ENCODE measurements at regions not wholly inside any gene's neighbourhood (a gene's known extent, or its start where the extent isn't known, plus 50 kb on each side); places are given as distances from the start of the nearest gene placed in this dataset.

- Histone ChIP-seq H3K27me3 (ENCODE audit: control insufficient read depth in 1 of 2, insufficient read depth in 2 of 2, low read length in 2 of 2) (no peaks in the 10 kb centered on the region), H3K4me3 (ENCODE audit: low read depth in 1 of 2, low read length in 2 of 2) (no peak overlapping the region), H3K9me3 (ENCODE audit: control insufficient read depth in 2 of 2, insufficient read depth in 1 of 2, low read depth in 1 of 2, low read length in 1 of 2) (peaks cover 0 to 3% of the 10 kb centered on the region in 2 donors), H3K36me3 (ENCODE audit: control insufficient read depth in 2 of 2, insufficient read depth in 2 of 2, low read length in 1 of 2) (no peaks in the 10 kb centered on the region), H3K4me1 (ENCODE audit: control insufficient read depth in 2 of 2, insufficient read depth in 2 of 2, low read length in 1 of 2) (no peaks in the 10 kb centered on the region), H3K27ac (ENCODE audit: low read depth in 2 of 2, low read length in 1 of 2) (no peak overlapping the region)
- WGBS, 2 donors, result 88 to 92% methylated on average over 8 of the region's 8 CpGs
Measured at GRCh38 chr6:100136590-100136989, 142.6 kb upstream of the MCHR2 start.

DNA sequence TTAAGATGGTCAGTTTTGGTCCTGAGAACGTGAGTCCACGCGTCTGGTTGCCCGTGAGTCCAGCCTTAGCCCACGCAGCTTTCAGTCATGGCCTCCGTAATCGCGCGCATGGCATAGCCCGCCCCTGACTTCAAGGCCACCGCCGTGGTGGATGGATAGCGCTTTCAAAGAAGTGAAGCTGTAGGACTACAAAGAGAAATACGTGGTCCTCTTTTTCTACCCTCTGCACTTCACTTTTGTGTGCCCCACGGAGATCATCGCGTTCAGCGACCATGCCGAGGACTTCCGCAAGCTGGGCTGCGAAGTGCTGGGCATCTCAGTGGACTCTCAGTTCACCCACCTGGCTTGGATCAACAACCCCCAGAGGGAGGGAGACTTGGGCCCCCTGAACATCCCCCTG is 142.0 kb upstream of the MCHR2 start:
- no peaks in the 10 kb centered on the region for H3K4me1 ChIP-seq (ENCODE audit: control insufficient read depth in 2 of 2, insufficient read depth in 2 of 2, low read length in 1 of 2)
- peaks cover 0 to 3% of the 10 kb centered on the region in 2 donors for H3K9me3 ChIP-seq (ENCODE audit: control insufficient read depth in 2 of 2, insufficient read depth in 1 of 2, low read depth in 1 of 2, low read length in 1 of 2)
- no peak overlapping the region for H3K4me3 ChIP-seq (ENCODE audit: low read depth in 1 of 2, low read length in 2 of 2)
- no peak overlapping the region for H3K27ac ChIP-seq (ENCODE audit: low read depth in 2 of 2, low read length in 1 of 2)
- no peaks in the 10 kb centered on the region for H3K27me3 ChIP-seq (ENCODE audit: control insufficient read depth in 1 of 2, insufficient read depth in 2 of 2, low read length in 2 of 2)
- 93 to 94% methylated on average over 21 of the region's 21 CpGs for WGBS, 2 donors
- no peaks in the 10 kb centered on the region for H3K36me3 ChIP-seq (ENCODE audit: control insufficient read depth in 2 of 2, insufficient read depth in 2 of 2, low read length in 1 of 2)

DNA sequence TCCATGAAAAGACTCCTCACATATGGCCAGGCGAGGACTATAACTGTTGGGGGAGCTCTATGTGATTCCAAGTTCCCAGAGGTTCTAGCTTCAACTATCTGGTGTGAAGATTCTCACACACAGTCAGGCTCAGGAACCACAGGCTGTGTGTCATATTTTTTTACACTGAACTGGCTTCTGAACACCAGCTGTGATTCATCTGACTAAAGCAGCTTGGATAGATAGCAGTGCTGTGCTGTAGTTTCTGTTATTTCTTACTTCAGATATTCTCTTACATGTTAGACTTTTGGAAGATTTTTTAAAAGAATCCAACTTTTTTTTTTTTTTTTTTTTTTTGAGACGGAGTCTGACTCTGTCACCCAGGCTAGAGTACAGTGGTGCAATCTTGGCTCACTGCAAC is 140.7 kb upstream of the MCHR2 start:
- Histone ChIP-seq H3K4me1 (ENCODE audit: control insufficient read depth in 2 of 2, insufficient read depth in 2 of 2, low read length in 1 of 2) (no peaks in the 10 kb centered on the region), H3K27ac (ENCODE audit: low read depth in 2 of 2, low read length in 1 of 2) (no peak overlapping the region), H3K36me3 (ENCODE audit: control insufficient read depth in 2 of 2, insufficient read depth in 2 of 2, low read length in 1 of 2) (no peaks in the 10 kb centered on the region), H3K9me3 (ENCODE audit: control insufficient read depth in 2 of 2, insufficient read depth in 1 of 2, low read depth in 1 of 2, low read length in 1 of 2) (peaks cover 0 to 3% of the 10 kb centered on the region in 2 donors), H3K27me3 (ENCODE audit: control insufficient read depth in 1 of 2, insufficient read depth in 2 of 2, low read length in 2 of 2) (no peaks in the 10 kb centered on the region), H3K4me3 (ENCODE audit: low read depth in 1 of 2, low read length in 2 of 2) (no peak overlapping the region)
- WGBS, 2 donors, result 83 to 85% methylated on average over 1 to 2 of the region's 2 CpGs

- no peak overlapping the region for H3K4me3 ChIP-seq (ENCODE audit: low read depth in 1 of 2, low read length in 2 of 2)
- no peaks in the 10 kb centered on the region for H3K36me3 ChIP-seq (ENCODE audit: control insufficient read depth in 2 of 2, insufficient read depth in 2 of 2, low read length in 1 of 2)
- no peak overlapping the region for H3K27ac ChIP-seq (ENCODE audit: low read depth in 2 of 2, low read length in 1 of 2)
- no peaks in the 10 kb centered on the region for H3K27me3 ChIP-seq (ENCODE audit: control insufficient read depth in 1 of 2, insufficient read depth in 2 of 2, low read length in 2 of 2)
- WGBS, 2 donors, result 69 to 70% methylated on average over 2 of the region's 2 CpGs
- no peaks in the 10 kb centered on the region for H3K4me1 ChIP-seq (ENCODE audit: control insufficient read depth in 2 of 2, insufficient read depth in 2 of 2, low read length in 1 of 2)
- H3K9me3 ChIP-seq (ENCODE audit: control insufficient read depth in 2 of 2, insufficient read depth in 1 of 2, low read depth in 1 of 2, low read length in 1 of 2), result peaks cover 0 to 3% of the 10 kb centered on the region in 2 donors
Measured at GRCh38 chr6:100134297-100134696, 140.3 kb upstream of the MCHR2 start.

GRCh38 chr6:100132005-100132404 is 138.0 kb upstream of the MCHR2 start:
- Histone ChIP-seq H3K9me3 (ENCODE audit: control insufficient read depth in 2 of 2, insufficient read depth in 1 of 2, low read depth in 1 of 2, low read length in 1 of 2) (peaks cover 0 to 3% of the 10 kb centered on the region in 2 donors), H3K4me1 (ENCODE audit: control insufficient read depth in 2 of 2, insufficient read depth in 2 of 2, low read length in 1 of 2) (no peaks in the 10 kb centered on the region), H3K27ac (ENCODE audit: low read depth in 2 of 2, low read length in 1 of 2) (no peak overlapping the region), H3K27me3 (ENCODE audit: control insufficient read depth in 1 of 2, insufficient read depth in 2 of 2, low read length in 2 of 2) (no peaks in the 10 kb centered on the region), H3K36me3 (ENCODE audit: control insufficient read depth in 2 of 2, insufficient read depth in 2 of 2, low read length in 1 of 2) (no peaks in the 10 kb centered on the region), H3K4me3 (ENCODE audit: low read depth in 1 of 2, low read length in 2 of 2) (no peak overlapping the region)

DNA sequence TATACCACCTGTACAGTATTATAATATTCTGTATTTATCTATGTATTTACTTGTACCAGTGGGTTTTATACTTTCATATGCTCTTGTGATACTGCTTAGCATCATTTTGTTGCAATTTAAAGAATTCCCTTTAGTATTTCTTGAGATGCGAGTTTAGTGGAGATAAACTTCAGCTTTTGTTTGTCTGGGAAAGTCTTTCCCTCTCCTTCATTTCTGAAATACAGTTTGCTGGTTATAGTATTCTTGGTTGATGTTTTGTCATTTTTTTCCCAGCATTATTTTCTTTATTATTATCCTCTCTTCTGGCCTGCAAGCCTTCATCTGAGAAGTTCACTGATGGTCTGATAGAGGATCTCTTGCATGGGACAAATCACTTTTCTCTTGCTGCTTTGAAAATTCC is 136.6 kb upstream of the MCHR2 start:
- no peaks in the 10 kb centered on the region for H3K36me3 ChIP-seq (ENCODE audit: control insufficient read depth in 2 of 2, insufficient read depth in 2 of 2, low read length in 1 of 2)
- 91 to 92% methylated on average over 1 of the region's 1 CpG for WGBS, 2 donors
- H3K4me1 ChIP-seq (ENCODE audit: control insufficient read depth in 2 of 2, insufficient read depth in 2 of 2, low read length in 1 of 2), result no peaks in the 10 kb centered on the region
- H3K9me3 ChIP-seq (ENCODE audit: control insufficient read depth in 2 of 2, insufficient read depth in 1 of 2, low read depth in 1 of 2, low read length in 1 of 2), result peaks cover 0 to 3% of the 10 kb centered on the region in 2 donors
- H3K4me3 ChIP-seq (ENCODE audit: low read depth in 1 of 2, low read length in 2 of 2), result no peak overlapping the region
- H3K27ac ChIP-seq (ENCODE audit: low read depth in 2 of 2, low read length in 1 of 2), result no peak overlapping the region
- H3K27me3 ChIP-seq (ENCODE audit: control insufficient read depth in 1 of 2, insufficient read depth in 2 of 2, low read length in 2 of 2), result no peaks in the 10 kb centered on the region

- H3K36me3 ChIP-seq (ENCODE audit: control insufficient read depth in 2 of 2, insufficient read depth in 2 of 2, low read length in 1 of 2), result no peaks in the 10 kb centered on the region
- 51 to 57% methylated on average over 6 of the region's 6 CpGs for WGBS, 2 donors
- H3K4me1 ChIP-seq (ENCODE audit: control insufficient read depth in 2 of 2, insufficient read depth in 2 of 2, low read length in 1 of 2), result no peaks in the 10 kb centered on the region
- H3K4me3 ChIP-seq (ENCODE audit: low read depth in 1 of 2, low read length in 2 of 2), result no peak overlapping the region
- H3K27me3 ChIP-seq (ENCODE audit: control insufficient read depth in 1 of 2, insufficient read depth in 2 of 2, low read length in 2 of 2), result no peaks in the 10 kb centered on the region
- no peak overlapping the region for H3K27ac ChIP-seq (ENCODE audit: low read depth in 2 of 2, low read length in 1 of 2)
- H3K9me3 ChIP-seq (ENCODE audit: control insufficient read depth in 2 of 2, insufficient read depth in 1 of 2, low read depth in 1 of 2, low read length in 1 of 2), result peaks cover 0 to 5% of the 10 kb centered on the region in 2 donors
Measured at GRCh38 chr6:100126790-100127484, 132.9 kb upstream of the MCHR2 start.

DNA sequence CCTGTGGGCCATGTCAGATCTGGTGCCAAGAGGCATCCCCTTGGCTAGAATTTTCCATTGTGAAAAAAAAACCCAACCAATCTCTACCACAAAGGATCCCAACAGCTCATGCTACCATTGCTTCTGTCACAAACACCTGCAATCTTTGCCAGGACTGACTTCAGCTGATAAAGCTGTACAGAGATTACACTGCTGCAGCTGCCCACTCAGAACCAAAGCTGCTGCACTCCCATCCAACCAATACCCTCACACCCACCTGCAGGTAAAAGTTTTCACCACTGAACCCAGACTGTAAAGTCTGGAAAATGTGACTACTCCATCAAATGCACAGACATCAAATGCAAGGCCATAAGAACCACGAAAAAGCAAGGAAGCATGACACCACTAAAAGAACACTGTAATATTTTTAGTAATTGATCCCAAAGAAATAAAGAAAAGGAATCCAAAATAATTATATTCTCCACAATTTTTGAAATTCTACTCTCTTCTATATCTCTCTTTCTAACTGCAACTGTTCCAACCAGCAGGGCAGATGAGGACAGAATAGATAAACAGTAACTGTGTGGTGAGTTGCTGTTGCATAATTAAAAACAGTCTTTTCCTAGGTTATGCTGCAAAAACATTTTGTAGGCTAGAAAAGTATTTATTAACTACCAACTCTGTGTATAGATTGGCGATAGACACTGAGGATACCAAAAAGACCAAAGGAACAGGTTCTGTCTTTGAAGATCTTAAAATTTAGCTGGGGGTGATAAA is 128.0 kb upstream of the MCHR2 start:
- Histone ChIP-seq H3K36me3 (ENCODE audit: control insufficient read depth in 2 of 2, insufficient read depth in 2 of 2, low read length in 1 of 2) (no peaks in the 10 kb centered on the region), H3K4me3 (ENCODE audit: low read depth in 1 of 2, low read length in 2 of 2) (no peak overlapping the region), H3K27me3 (ENCODE audit: control insufficient read depth in 1 of 2, insufficient read depth in 2 of 2, low read length in 2 of 2) (no peaks in the 10 kb centered on the region), H3K9me3 (ENCODE audit: control insufficient read depth in 2 of 2, insufficient read depth in 1 of 2, low read depth in 1 of 2, low read length in 1 of 2) (peaks cover 0 to 2% of the 10 kb centered on the region in 2 donors), H3K4me1 (ENCODE audit: control insufficient read depth in 2 of 2, insufficient read depth in 2 of 2, low read length in 1 of 2) (no peaks in the 10 kb centered on the region), H3K27ac (ENCODE audit: low read depth in 2 of 2, low read length in 1 of 2) (no peak overlapping the region)
- WGBS, 2 donors, result 76 to 79% methylated on average over 2 of the region's 2 CpGs

GRCh38 chr6:100119261-100119660 is 125.2 kb upstream of the MCHR2 start:
- H3K27ac ChIP-seq (ENCODE audit: low read depth in 2 of 2, low read length in 1 of 2), result no peak overlapping the region
- H3K27me3 ChIP-seq (ENCODE audit: control insufficient read depth in 1 of 2, insufficient read depth in 2 of 2, low read length in 2 of 2), result no peaks in the 10 kb centered on the region
- WGBS, 2 donors, result 56 to 63% methylated on average over 4 of the region's 4 CpGs
- H3K4me1 ChIP-seq (ENCODE audit: control insufficient read depth in 2 of 2, insufficient read depth in 2 of 2, low read length in 1 of 2), result no peaks in the 10 kb centered on the region
- no peak overlapping the region for H3K4me3 ChIP-seq (ENCODE audit: low read depth in 1 of 2, low read length in 2 of 2)
- no peaks in the 10 kb centered on the region for H3K36me3 ChIP-seq (ENCODE audit: control insufficient read depth in 2 of 2, insufficient read depth in 2 of 2, low read length in 1 of 2)
- H3K9me3 ChIP-seq (ENCODE audit: control insufficient read depth in 2 of 2, insufficient read depth in 1 of 2, low read depth in 1 of 2, low read length in 1 of 2), result peaks cover 0 to 1% of the 10 kb centered on the region in 2 donors

- no peak overlapping the region for H3K27ac ChIP-seq (ENCODE audit: low read depth in 2 of 2, low read length in 1 of 2)
- WGBS, 2 donors, result 79 to 92% methylated on average over 2 of the region's 2 CpGs
- no peaks in the 10 kb centered on the region for H3K4me1 ChIP-seq (ENCODE audit: control insufficient read depth in 2 of 2, insufficient read depth in 2 of 2, low read length in 1 of 2)
- H3K9me3 ChIP-seq (ENCODE audit: control insufficient read depth in 2 of 2, insufficient read depth in 1 of 2, low read depth in 1 of 2, low read length in 1 of 2), result no peaks in the 10 kb centered on the region
- H3K36me3 ChIP-seq (ENCODE audit: control insufficient read depth in 2 of 2, insufficient read depth in 2 of 2, low read length in 1 of 2), result no peaks in the 10 kb centered on the region
- no peaks in the 10 kb centered on the region for H3K27me3 ChIP-seq (ENCODE audit: control insufficient read depth in 1 of 2, insufficient read depth in 2 of 2, low read length in 2 of 2)
- no peak overlapping the region for H3K4me3 ChIP-seq (ENCODE audit: low read depth in 1 of 2, low read length in 2 of 2)
Measured at GRCh38 chr6:100118301-100118700, 124.3 kb upstream of the MCHR2 start.
